Thoracic aorta (tissue), 2 donors: ENCODE measurements at regions not wholly inside any gene's neighbourhood (a gene's known extent, or its start where the extent isn't known, plus 50 kb on each side); places are given as distances from the start of the nearest gene placed in this dataset.

Source experiments
- ATAC-seq: fragments of 150-250 bp; one replicate; pipeline ENCODE4 v1.8.0; 2017; ENCODE audit warnings: low read depth; ENCODE audit not compliant: insufficient number of reproducible peaks, low FRiP score
- DNase-seq: peaks from one replicate; pipeline ENCODE4 v3.0.0-alpha.2; 2020; ENCODE audit warnings: low spot score
- H3K27ac ChIP-seq, 2 donors: fragments of 200-600 bp; sonication (generic); 1 replicate in 1 of 2; 2 replicates in 1 of 2; pipeline ENCODE4 v1.5.1; 2016; ENCODE audit warnings: mild to moderate bottlenecking in 2 of 2, moderate library complexity in 2 of 2
- H3K27me3 ChIP-seq: fragments of 200-600 bp; sonication (generic); replicated peaks from 2 replicates; pipeline ENCODE4 v1.6.0; 2016; ENCODE audit warnings: mild to moderate bottlenecking; ENCODE audit not compliant: insufficient read depth
- H3K36me3 ChIP-seq: fragments of 200-600 bp; sonication (generic); one replicate; pipeline ENCODE4 v1.5.1; 2016
- H3K4me1 ChIP-seq, 2 donors: fragments of 200-600 bp; sonication (generic); 1 replicate in 1 of 2; 2 replicates in 1 of 2; pipeline versions ENCODE4 v1.5.1 to v1.6.0; 2016; ENCODE audit warnings: low read depth in 2 of 2, mild to moderate bottlenecking in 1 of 2; ENCODE audit not compliant: control insufficient read depth in 1 of 2
- H3K4me3 ChIP-seq: fragments of 200-600 bp; sonication (generic); 2 replicates; pipeline ENCODE4 v1.5.1; 2016; ENCODE audit warnings: mild to moderate bottlenecking
- H3K9me3 ChIP-seq: fragments of 200-600 bp; sonication (generic); 2 replicates; pipeline ENCODE4 v1.5.1; 2016
- TF ChIP-seq, protein P1 (sequence below): fragments of 200-600 bp; sonication (generic); IDR thresholded peaks from one replicate; pipeline ENCODE4 v1.5.1; 2019; ENCODE audit warnings: antibody characterized with exemption

- H3K4me1 ChIP-seq: no peaks in the 10 kb centered on the region
- no peaks in the 10 kb centered on the region for H3K36me3 ChIP-seq
- peaks cover 7% of the 10 kb centered on the region for H3K9me3 ChIP-seq
- DNase-seq: no peak
- no peaks in the 10 kb centered on the region for H3K27me3 ChIP-seq
- TF ChIP-seq, protein P1, sequence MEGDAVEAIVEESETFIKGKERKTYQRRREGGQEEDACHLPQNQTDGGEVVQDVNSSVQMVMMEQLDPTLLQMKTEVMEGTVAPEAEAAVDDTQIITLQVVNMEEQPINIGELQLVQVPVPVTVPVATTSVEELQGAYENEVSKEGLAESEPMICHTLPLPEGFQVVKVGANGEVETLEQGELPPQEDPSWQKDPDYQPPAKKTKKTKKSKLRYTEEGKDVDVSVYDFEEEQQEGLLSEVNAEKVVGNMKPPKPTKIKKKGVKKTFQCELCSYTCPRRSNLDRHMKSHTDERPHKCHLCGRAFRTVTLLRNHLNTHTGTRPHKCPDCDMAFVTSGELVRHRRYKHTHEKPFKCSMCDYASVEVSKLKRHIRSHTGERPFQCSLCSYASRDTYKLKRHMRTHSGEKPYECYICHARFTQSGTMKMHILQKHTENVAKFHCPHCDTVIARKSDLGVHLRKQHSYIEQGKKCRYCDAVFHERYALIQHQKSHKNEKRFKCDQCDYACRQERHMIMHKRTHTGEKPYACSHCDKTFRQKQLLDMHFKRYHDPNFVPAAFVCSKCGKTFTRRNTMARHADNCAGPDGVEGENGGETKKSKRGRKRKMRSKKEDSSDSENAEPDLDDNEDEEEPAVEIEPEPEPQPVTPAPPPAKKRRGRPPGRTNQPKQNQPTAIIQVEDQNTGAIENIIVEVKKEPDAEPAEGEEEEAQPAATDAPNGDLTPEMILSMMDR: no peak
- ATAC-seq: no peak
- no peak overlapping the region for H3K4me3 ChIP-seq
- no peak overlapping the region for H3K27ac ChIP-seq
These were observed 413.1 kb upstream of the ARRDC4 start for GRCh38 chr15:97547381-97547780.

GRCh38 chr15:97561529-97561928, 399.0 kb upstream of the ARRDC4 start:
- ATAC-seq (no peak), DNase-seq (no peak)
- Histone ChIP-seq H3K4me3 (no peak overlapping the region), H3K4me1 (no peaks in the 10 kb centered on the region), H3K27me3 (no peaks in the 10 kb centered on the region), H3K9me3 (no peaks in the 10 kb centered on the region), H3K36me3 (no peaks in the 10 kb centered on the region), H3K27ac (no peak overlapping the region)
- TF ChIP-seq, protein P1: no peak

- DNase-seq (no peak), ATAC-seq (no peak)
- H3K36me3 ChIP-seq: no peaks in the 10 kb centered on the region
- no peak overlapping the region for H3K4me3 ChIP-seq
- no peaks in the 10 kb centered on the region for H3K27me3 ChIP-seq
- H3K27ac ChIP-seq: no peak overlapping the region
- TF ChIP-seq, protein P1: no peak
- H3K4me1 ChIP-seq: no peaks in the 10 kb centered on the region
- no peaks in the 10 kb centered on the region for H3K9me3 ChIP-seq
These were observed 397.0 kb upstream of the ARRDC4 start for GRCh38 chr15:97563516-97563915.

DNA sequence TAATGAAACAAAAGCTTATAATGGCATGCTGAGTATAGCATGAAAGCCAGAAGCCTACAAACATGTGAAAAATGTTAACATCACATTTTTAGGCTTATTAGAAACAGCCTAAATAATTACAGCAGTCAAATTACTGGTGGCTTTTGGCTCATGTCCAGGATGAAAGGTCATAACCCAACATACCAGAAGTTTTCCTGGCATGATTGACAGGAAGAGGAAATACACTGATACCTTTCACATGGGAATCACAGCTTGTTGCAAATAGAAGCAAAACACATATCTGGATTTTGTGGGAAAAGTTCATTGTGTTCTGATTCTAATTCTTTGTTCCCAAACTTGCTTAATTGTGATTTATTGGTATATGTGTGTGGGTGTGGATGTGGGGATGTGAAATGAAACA, 393.5 kb upstream of the ARRDC4 start:
- no peaks in the 10 kb centered on the region for H3K36me3 ChIP-seq
- H3K9me3 ChIP-seq: peaks cover 2% of the 10 kb centered on the region
- H3K27ac ChIP-seq: no peak overlapping the region
- no peaks in the 10 kb centered on the region for H3K4me1 ChIP-seq
- H3K27me3 ChIP-seq: no peaks in the 10 kb centered on the region
- ATAC-seq: no peak
- no peak for DNase-seq
- TF ChIP-seq, protein P1: no peak
- no peak overlapping the region for H3K4me3 ChIP-seq

DNA sequence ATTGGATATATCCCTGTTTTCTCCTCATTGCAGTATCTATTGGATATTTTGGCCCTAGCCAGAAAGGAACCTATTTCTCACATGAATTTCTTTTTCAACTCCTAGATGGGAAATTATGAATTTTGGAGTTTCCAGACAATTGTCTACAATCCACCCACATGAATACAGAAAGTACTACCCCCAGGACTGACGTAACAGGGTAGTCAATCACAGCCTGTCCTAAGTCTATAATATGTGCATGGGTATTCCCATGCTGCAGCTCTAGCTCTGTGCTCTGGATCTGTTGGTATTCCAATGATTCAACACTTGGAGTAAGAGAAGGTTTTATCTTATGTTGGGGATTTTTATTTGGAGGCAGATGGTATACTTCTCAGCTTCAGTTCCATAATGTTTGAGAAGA, 393.1 kb upstream of the ARRDC4 start:
- no peak for DNase-seq
- H3K9me3 ChIP-seq: peaks cover 2% of the 10 kb centered on the region
- no peak for ATAC-seq
- H3K4me1 ChIP-seq: no peaks in the 10 kb centered on the region
- no peaks in the 10 kb centered on the region for H3K27me3 ChIP-seq
- H3K36me3 ChIP-seq: no peaks in the 10 kb centered on the region
- no peak overlapping the region for H3K4me3 ChIP-seq
- TF ChIP-seq, protein P1: no peak
- H3K27ac ChIP-seq: no peak overlapping the region
